GM21786 (cell line): ENCODE measurements at regions not wholly inside any gene's neighbourhood (a gene's known extent, or its start where the extent isn't known, plus 50 kb on each side); places are given as distances from the start of the nearest gene placed in this dataset.
A peak's percentile ranks its signal among the peaks of the same experiment; 100 is the strongest.
"Not testable (repeated sequence)": the region's sequence is repeated elsewhere in the genome, so short reads cannot be mapped to it uniquely, and the experiment has no call there.

Experiments
- ATAC-seq: cut with Tn5 transposase; IDR thresholded peaks from one replicate; pipeline ENCODE4 v1.9.1; 2021; ENCODE audit not compliant: unreplicated experiment

DNA sequence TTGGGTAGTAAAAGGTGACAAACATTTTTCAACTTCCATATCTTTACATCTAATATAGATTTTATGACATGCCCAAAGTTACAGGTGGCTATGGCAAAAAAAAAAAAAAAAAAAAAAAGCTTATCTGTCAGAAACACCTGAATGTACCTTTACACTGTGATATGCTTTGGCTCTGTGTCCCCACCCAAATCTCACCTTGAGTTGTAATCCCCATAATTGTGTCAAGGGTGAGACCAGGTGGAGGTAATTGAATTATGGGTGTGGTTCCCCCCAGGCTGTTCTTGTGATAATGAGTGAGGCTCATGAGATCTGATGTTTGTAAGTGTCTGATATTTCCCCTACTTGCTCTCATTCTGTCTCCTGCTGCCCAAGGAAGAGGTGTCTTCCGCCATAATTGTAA, 139.6 kb upstream of the LRRC61 start:
- ATAC-seq, result not testable (repeated sequence)

GRCh38 chr7:150189963-150190362, 133.2 kb upstream of the LRRC61 start:
- peak; percentile 77 for ATAC-seq

- ATAC-seq, result not testable (repeated sequence)
These were observed 130.6 kb upstream of the LRRC61 start for GRCh38 chr7:150192541-150192940.

DNA sequence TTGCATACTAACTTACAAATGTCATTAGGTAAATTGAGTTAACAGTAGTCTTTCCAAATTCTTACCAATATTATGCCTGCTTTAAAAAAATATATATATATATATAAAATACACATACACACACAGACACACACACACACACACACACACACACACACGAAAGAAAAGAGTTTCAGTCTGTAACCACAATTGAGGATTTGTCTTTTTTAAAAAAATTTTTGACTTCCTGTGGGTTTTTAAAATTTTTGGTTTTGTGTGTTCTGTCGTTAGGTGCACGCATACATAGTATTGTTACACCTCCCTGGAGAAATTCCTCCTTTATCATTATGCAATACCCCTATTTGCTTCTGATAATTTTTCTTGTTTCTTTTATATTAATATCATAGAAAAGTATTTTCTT, 129.3 kb upstream of the LRRC61 start:
- ATAC-seq, result not testable (repeated sequence)
